Fibroblast of pulmonary artery (primary cell): ENCODE measurements at regions not wholly inside any gene's neighbourhood (a gene's known extent, or its start where the extent isn't known, plus 50 kb on each side); places are given as distances from the start of the nearest gene placed in this dataset.

Source experiments
- DNase-seq: peaks from one replicate; pipeline ENCODE4 v3.0.0-alpha.2; 2010; ENCODE audit warnings: low read depth
- H3K4me3 ChIP-seq: replicated peaks from 2 replicates; pipeline ENCODE4 v1.5.1; 2011; ENCODE audit warnings: low read depth, mild to moderate bottlenecking, control low read depth, low read length, moderate library complexity
- CTCF ChIP-seq: IDR thresholded peaks from 2 replicates; pipeline ENCODE4 v1.5.1; 2011; ENCODE audit warnings: mild to moderate bottlenecking, control low read depth, low read length, inconsistent platforms; ENCODE audit errors: missing control alignments

DNA sequence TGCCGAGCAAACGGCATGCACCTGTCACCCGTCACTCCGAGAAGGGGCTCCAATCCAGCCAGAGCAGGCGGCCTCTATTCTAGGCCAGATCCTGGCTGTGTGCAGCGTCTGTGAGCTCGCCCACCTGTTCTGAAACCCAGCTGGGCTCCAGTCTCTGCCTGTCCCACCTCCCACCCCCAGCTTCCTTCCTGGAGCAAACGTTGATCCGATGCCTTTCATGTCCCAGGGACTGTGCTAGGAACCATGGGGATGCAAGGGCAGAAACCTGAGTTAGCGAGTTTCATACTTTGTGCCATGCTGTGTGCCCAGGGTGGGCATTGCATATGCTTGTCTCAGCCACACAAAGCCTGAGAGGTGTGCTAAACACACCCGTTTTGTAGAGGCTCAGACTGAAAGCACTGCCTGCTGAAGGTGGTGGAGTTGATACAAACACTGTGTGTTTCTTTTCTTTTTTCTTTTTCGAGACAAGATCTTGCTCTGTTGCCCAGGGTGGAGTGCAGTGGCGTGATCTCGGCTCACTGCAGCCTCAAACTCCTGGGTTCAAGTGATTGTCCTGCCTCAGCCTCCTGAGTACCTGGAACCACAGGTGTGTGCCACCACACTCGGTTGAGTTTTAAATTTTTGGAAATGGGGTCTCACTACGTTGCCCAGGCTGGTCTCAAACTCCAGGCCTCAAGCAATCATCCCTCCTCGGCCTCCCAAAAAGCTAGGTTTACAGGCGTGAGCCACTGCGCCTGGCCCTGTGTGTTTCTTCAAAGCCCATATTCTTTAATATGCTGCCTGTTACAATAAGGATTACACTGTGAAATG, 84.1 kb upstream of the MED13L start:
- TF ChIP-seq CTCF: no peak
- no peak overlapping the region for H3K4me3 ChIP-seq
- DNase-seq: no peak

- DNase-seq: no peak
- TF ChIP-seq CTCF: no peak
- H3K4me3 ChIP-seq: no peak overlapping the region
These were observed 87.6 kb upstream of the MED13L start for GRCh38 chr12:116365114-116365513.

- H3K4me3 ChIP-seq: no peak overlapping the region
- no peak for TF ChIP-seq CTCF
- no peak for DNase-seq
These were observed 88.3 kb upstream of the MED13L start for GRCh38 chr12:116365606-116366455.

DNA sequence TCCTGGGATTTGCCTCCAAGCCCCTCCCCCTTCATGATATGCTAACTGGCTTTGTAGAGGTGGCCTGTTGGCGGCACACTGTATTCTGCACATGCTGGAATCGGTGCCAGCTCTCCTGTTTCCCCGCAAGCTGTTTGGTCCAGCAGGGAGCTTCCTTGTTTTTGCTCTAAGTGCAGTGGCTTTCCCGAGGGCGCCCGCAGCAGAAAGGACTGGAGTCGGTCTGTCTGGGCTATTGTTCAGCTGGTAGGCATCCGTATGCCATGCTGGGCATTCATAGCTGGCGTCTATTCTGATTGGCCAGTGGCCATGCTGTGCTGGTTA, 88.9 kb upstream of the MED13L start:
- no peak for DNase-seq
- no peak overlapping the region for H3K4me3 ChIP-seq
- TF ChIP-seq CTCF: no peak

GRCh38 chr12:116366824-116367223, 89.3 kb upstream of the MED13L start:
- no peak for DNase-seq
- H3K4me3 ChIP-seq: no peak overlapping the region
- TF ChIP-seq CTCF: no peak

GRCh38 chr12:116368196-116369194, 91.0 kb upstream of the MED13L start:
- TF ChIP-seq CTCF: no peak

More at GRCh38 chr12:116368196-116369194, 91.0 kb upstream of the MED13L start:
- H3K4me3 ChIP-seq: no peak overlapping the region
- DNase-seq: no peak
